HepG2 (cell line): ENCODE measurements at regions not wholly inside any gene's neighbourhood (a gene's known extent, or its start where the extent isn't known, plus 50 kb on each side); places are given as distances from the start of the nearest gene placed in this dataset.

ENCODE experiments used
- ATAC-seq: fragments of 200-7000 bp; cut with Tn5 transposase; 3 replicates; pipeline ENCODE4 v1.9.1; 2020; ENCODE audit warnings: mild to moderate bottlenecking, moderate library complexity
- BruUV-seq: library from RNA; stranded (reverse); fragments of 400-500 nt; replicated peaks from 2 replicates; lab custom pipeline; 2021; lab: Mats Ljungman, UMichigan
- CTCF ChIA-PET: fragments of 300-600 bp; formaldehyde crosslinking; extraction: SDS; loops from one replicate; lab custom pipeline; 2021; ENCODE audit warnings: low total read pairs, inconsistent platforms, low intra/inter-chr PET ratio; lab: Yijun Ruan, JAX
- POLR2A ChIA-PET: fragments of 350-600 bp; sonication (Branson Sonifier 250); formaldehyde crosslinking; loops from one replicate; lab custom pipeline; 2020; ENCODE audit warnings: antibody characterized with exemption, inconsistent platforms; lab: Yijun Ruan, JAX
- DNase-seq: peaks from one replicate; pipeline ENCODE4 v3.0.0-alpha.2; 2015; ENCODE audit warnings: low spot score
- FAIRE-seq: peaks from 3 replicates; lab custom pipeline; 2011; peaks lifted over from hg19 to GRCh38; lab: Jason Lieb, UNC
- H2AFZ ChIP-seq: one replicate; pipeline ENCODE4 v1.6.1; 2011; ENCODE audit warnings: low read length, inconsistent platforms
- H3K27ac ChIP-seq: fragments of 300-600 bp; 3 replicates; pipeline ENCODE4 v1.8.0; 2011; ENCODE audit warnings: mixed run types, mild to moderate bottlenecking, mixed read lengths, low read length, inconsistent platforms; ENCODE audit not compliant: insufficient read depth; ENCODE audit errors: extremely low read length
- H3K27me3 ChIP-seq, 2 experiments: fragments of 200-600 bp in 1 of 2; 2 replicates in 1 of 2; 3 replicates in 1 of 2; pipeline versions ENCODE4 v1.6.0 to v1.8.0; 2011; ENCODE audit warnings: low read length in 2 of 2, mild to moderate bottlenecking in 2 of 2, moderate library complexity in 2 of 2, inconsistent platforms in 1 of 2; ENCODE audit not compliant: insufficient read depth in 2 of 2, control insufficient read depth in 1 of 2
- H3K36me3 ChIP-seq, 2 experiments: fragments of 200-600 bp in 1 of 2; replicated peaks in 1 of 2; 2 replicates in 1 of 2; 3 replicates in 1 of 2; pipeline versions ENCODE4 v1.5.1 to v1.8.0; 2011; ENCODE audit warnings: low read length in 2 of 2, inconsistent platforms in 1 of 2; ENCODE audit not compliant: insufficient read depth in 2 of 2, control insufficient read depth in 1 of 2
- H3K4me1 ChIP-seq: 2 replicates; pipeline ENCODE4 v1.5.1; 2012; ENCODE audit warnings: low read length, inconsistent platforms; ENCODE audit not compliant: insufficient read depth
- H3K4me2 ChIP-seq: 2 replicates; pipeline ENCODE4 v1.6.0; 2011; ENCODE audit warnings: low read depth, low read length, inconsistent platforms
- H3K4me3 ChIP-seq, 3 experiments: fragments of 200-600 bp in 1 of 3; sonication (generic), shearing (Covaris generic) in 1 of 3; replicated peaks in 1 of 3; 2 replicates each; pipeline ENCODE4 v1.5.1; 2011 to 2016; ENCODE audit warnings: low read length in 3 of 3, inconsistent platforms in 2 of 3, low read depth in 2 of 3, mild to moderate bottlenecking in 2 of 3, control low read depth in 1 of 3, mixed read lengths in 1 of 3; ENCODE audit not compliant: insufficient read depth in 1 of 3
- H3K79me2 ChIP-seq: one replicate; pipeline ENCODE4 v1.6.1; 2011; ENCODE audit warnings: low read length, inconsistent platforms; ENCODE audit not compliant: insufficient read depth
- H3K9ac ChIP-seq: 2 replicates; pipeline ENCODE4 v1.6.0; 2011; ENCODE audit warnings: mild to moderate bottlenecking, low read depth, low read length, inconsistent platforms; ENCODE audit not compliant: insufficient read depth
- H3K9me3 ChIP-seq: 2 replicates; pipeline ENCODE4 v1.5.1; 2012; ENCODE audit warnings: mild to moderate bottlenecking, low read length
- H4K20me1 ChIP-seq: 2 replicates; pipeline ENCODE4 v1.6.0; 2011; ENCODE audit warnings: inconsistent platforms, mild to moderate bottlenecking, low read length, moderate library complexity; ENCODE audit not compliant: insufficient read depth
- BRD4 ChIP-seq: sonication (generic); formaldehyde crosslinking; IDR thresholded peaks from 2 replicates; pipeline ENCODE4 v1.4.0; 2020; ENCODE audit warnings: missing genetic modification reagents
- ELF3 ChIP-seq: IDR thresholded peaks from 2 replicates; pipeline ENCODE4 v1.6.1; 2016; ENCODE audit warnings: missing genetic modification reagents, missing compliant biosample characterization
- HNRNPL ChIP-seq: fragments of 200-400 bp; formaldehyde crosslinking; IDR thresholded peaks from 2 replicates; pipeline ENCODE4 v1.6.1; 2017; ENCODE audit warnings: mild to moderate bottlenecking, low read depth, low read length
- NCOR1 ChIP-seq: fragments of 200-600 bp; sonication (generic); IDR thresholded peaks from 2 replicates; pipeline ENCODE4 v1.7.0; 2017; ENCODE audit warnings: antibody characterized with exemption, low read length, borderline replicate concordance
- SP4 ChIP-seq: sonication (generic); formaldehyde crosslinking; IDR thresholded peaks from 2 replicates; pipeline ENCODE4 v1.8.1; 2023; ENCODE audit warnings: mild to moderate bottlenecking, missing genetic modification reagents
- TBX2 ChIP-seq: sonication (generic); formaldehyde crosslinking; IDR thresholded peaks from 2 replicates; pipeline ENCODE4 v1.5.0; 2020; ENCODE audit warnings: missing genetic modification reagents, mild to moderate bottlenecking, borderline replicate concordance
- ZBTB38 ChIP-seq: sonication (generic); formaldehyde crosslinking; IDR thresholded peaks from 2 replicates; pipeline ENCODE4 v1.5.1; 2020; ENCODE audit warnings: mild to moderate bottlenecking, missing genetic modification reagents
- ZBTB49 ChIP-seq: sonication (generic); formaldehyde crosslinking; IDR thresholded peaks from 2 replicates; pipeline ENCODE4 v1.4.0; 2020; ENCODE audit warnings: missing genetic modification reagents, borderline replicate concordance
- ZIK1 ChIP-seq: sonication (generic); formaldehyde crosslinking; IDR thresholded peaks from 2 replicates; pipeline ENCODE4 v1.5.0; 2020; ENCODE audit warnings: mild to moderate bottlenecking, low read depth, missing genetic modification reagents, borderline replicate concordance
- ZNF354B ChIP-seq: sonication (generic); formaldehyde crosslinking; IDR thresholded peaks from 2 replicates; pipeline ENCODE4 v1.8.0; 2022; ENCODE audit warnings: mild to moderate bottlenecking, missing genetic modification reagents
- ZNF530 ChIP-seq: sonication (generic); formaldehyde crosslinking; IDR thresholded peaks from 2 replicates; pipeline ENCODE4 v1.5.0; 2020; ENCODE audit warnings: low read depth, mild to moderate bottlenecking, missing genetic modification reagents
- ZNF672 ChIP-seq: sonication (generic); formaldehyde crosslinking; IDR thresholded peaks from 2 replicates; pipeline ENCODE4 v1.8.1; 2022; ENCODE audit warnings: missing genetic modification reagents
- ZNF720 ChIP-seq: sonication (generic); formaldehyde crosslinking; IDR thresholded peaks from 2 replicates; pipeline ENCODE4 v1.4.0; 2020; ENCODE audit warnings: missing genetic modification reagents
- ZSCAN21 ChIP-seq: sonication (generic); formaldehyde crosslinking; IDR thresholded peaks from 2 replicates; pipeline ENCODE4 v1.8.0; 2022; ENCODE audit warnings: mild to moderate bottlenecking, missing genetic modification reagents, moderate library complexity, borderline replicate concordance
- in situ Hi-C: cut with HindIII; loops from 2 replicates; pipeline ENCODE4 v1.10.0; 2017; ENCODE audit warnings: low pct_unique_long_range_greater_than_20kb; ENCODE audit not compliant: extremely low pct_ligation_motif_present
- intact Hi-C: fragments of 100-400 bp; cut with micrococcal nuclease; formaldehyde crosslinking; loops from one replicate; pipeline ENCODE4 v1.10.0; 2022; ENCODE audit not compliant: unreplicated experiment

DNA sequence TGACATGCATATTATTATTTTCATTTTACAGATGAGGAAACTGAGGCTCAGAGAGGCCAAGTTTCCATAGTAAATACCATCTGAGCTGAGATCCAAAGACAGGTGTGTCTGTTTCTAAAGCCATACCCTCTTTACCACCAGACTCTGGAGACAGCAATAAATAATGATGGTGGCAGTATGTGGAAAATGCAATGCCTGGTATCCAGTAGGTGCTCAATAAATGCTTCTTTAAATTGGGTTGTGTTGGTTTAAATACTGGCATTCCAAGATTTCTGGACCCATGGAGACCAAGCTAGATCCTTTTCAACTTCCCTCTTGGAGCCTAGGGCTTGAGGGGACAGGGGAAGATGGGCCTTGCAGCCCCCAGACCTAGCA lies 221.3 kb upstream of the MSX2 start:
- H3K4me3 ChIP-seq: no peak overlapping the region
- no peaks in the 10 kb centered on the region for H3K79me2 ChIP-seq
- no peak overlapping the region for H3K9ac ChIP-seq
- no TSS peak for BruUV-seq
- CTCF ChIA-PET: no interaction called here
- peaks cover 14% of the 10 kb centered on the region for H3K9me3 ChIP-seq
- ATAC-seq (no peak), DNase-seq (no peak), FAIRE-seq (no peak)
- no peaks in the 10 kb centered on the region for H4K20me1 ChIP-seq
- H3K36me3 ChIP-seq: no peaks in the 10 kb centered on the region
- POLR2A ChIA-PET: no interaction called here
- H3K4me1 ChIP-seq: no peaks in the 10 kb centered on the region
- TF ChIP-seq ZSCAN21 (CRISPR knock-in tag) (no peak), SP4 (CRISPR knock-in tag) (no peak), ZIK1 (CRISPR knock-in tag) (no peak), ZNF530 (CRISPR knock-in tag) (no peak), ZBTB38 (no peak), TBX2 (CRISPR knock-in tag) (no peak), ZNF672 (no peak), ELF3 (CRISPR knock-in tag) (no peak), ZBTB49 (CRISPR knock-in tag) (no peak), ZNF354B (CRISPR knock-in tag) (no peak), ZNF720 (CRISPR knock-in tag) (no peak), NCOR1 (no peak), BRD4 (CRISPR knock-in tag) (no peak), HNRNPL (no peak)
- no peak overlapping the region for H3K27ac ChIP-seq
- intact Hi-C loops: no loop called here
- H3K4me2 ChIP-seq: no peak overlapping the region
- H3K27me3 ChIP-seq: no peaks in the 10 kb centered on the region
- H2AFZ ChIP-seq: no peak overlapping the region
- in situ Hi-C loops: no loop called here
